ENCODE measurements at regions not wholly inside any gene's neighbourhood (a gene's known extent, or its start where the extent isn't known, plus 50 kb on each side); places are given as distances from the start of the nearest gene placed in this dataset.

- H3K27me3 ChIP-seq, result no peaks in the 10 kb centered on the region
- H3K4me1 ChIP-seq, result no peaks in the 10 kb centered on the region
- DNase-seq (ENCODE audit: low spot score), result no peak
- H3K27ac ChIP-seq, result no peak overlapping the region
- H3K4me3 ChIP-seq, result no peak overlapping the region
- H3K36me3 ChIP-seq, result no peaks in the 10 kb centered on the region
- TF ChIP-seq CTCF (IDR thresholded peaks at IDR 0.05), result no peak
- peaks cover 0 to 8% of the 10 kb centered on the region in 2 donors for H3K9me3 ChIP-seq
These were observed 161.2 kb downstream of the ENGASE start for GRCh38 chr17:79235808-79236207.

- Histone ChIP-seq H3K36me3 (no peaks in the 10 kb centered on the region), H3K4me1 (no peaks in the 10 kb centered on the region), H3K27me3 (no peaks in the 10 kb centered on the region), H3K9me3 (peaks cover 0 to 8% of the 10 kb centered on the region in 2 donors), H3K27ac (no peak overlapping the region), H3K4me3 (no peak overlapping the region)
- no peak for TF ChIP-seq CTCF (IDR thresholded peaks at IDR 0.05)
- no peak for DNase-seq (ENCODE audit: low spot score)
These were observed 159.4 kb downstream of the ENGASE start for GRCh38 chr17:79233916-79234551.

DNA sequence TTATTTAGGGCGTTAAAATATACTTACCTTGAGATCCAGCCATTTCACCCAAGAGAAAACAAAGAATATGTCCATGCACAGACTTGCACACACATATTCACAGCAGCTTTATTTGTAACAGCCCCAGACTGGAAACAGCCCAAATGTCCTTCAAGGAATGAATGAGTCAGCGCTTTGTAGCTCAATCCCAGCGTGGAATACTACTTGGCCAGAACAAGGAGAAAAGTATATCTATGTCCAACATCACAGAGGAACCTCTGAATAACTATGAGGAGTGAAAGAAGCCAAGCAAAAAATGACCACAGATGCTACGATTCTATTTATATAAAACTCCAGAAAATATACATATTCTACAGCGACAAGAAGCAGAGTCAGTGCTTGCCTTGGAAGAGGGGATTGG is 158.3 kb downstream of the ENGASE start:
- Histone ChIP-seq H3K4me3 (no peak overlapping the region), H3K36me3 (no peaks in the 10 kb centered on the region), H3K27me3 (no peaks in the 10 kb centered on the region), H3K27ac (no peak overlapping the region), H3K4me1 (no peaks in the 10 kb centered on the region), H3K9me3 (peaks cover 0 to 8% of the 10 kb centered on the region in 2 donors)
- no peak for DNase-seq (ENCODE audit: low spot score)
- TF ChIP-seq CTCF (IDR thresholded peaks at IDR 0.05), result no peak

GRCh38 chr17:79231766-79232287 is 157.2 kb downstream of the ENGASE start:
- Histone ChIP-seq H3K4me1 (no peaks in the 10 kb centered on the region), H3K4me3 (no peak overlapping the region), H3K27me3 (no peaks in the 10 kb centered on the region), H3K9me3 (peaks cover 0 to 8% of the 10 kb centered on the region in 2 donors), H3K36me3 (no peaks in the 10 kb centered on the region), H3K27ac (no peak overlapping the region)
- no peak for TF ChIP-seq CTCF (IDR thresholded peaks at IDR 0.05)
- no peak for DNase-seq (ENCODE audit: low spot score)

- H3K27ac ChIP-seq, result no peak overlapping the region
- H3K27me3 ChIP-seq, result no peaks in the 10 kb centered on the region
- H3K4me3 ChIP-seq, result no peak overlapping the region
- H3K4me1 ChIP-seq, result no peaks in the 10 kb centered on the region
- H3K36me3 ChIP-seq, result no peaks in the 10 kb centered on the region
- no peak for TF ChIP-seq CTCF (IDR thresholded peaks at IDR 0.05)
- no peak for DNase-seq (ENCODE audit: low spot score)
- peaks cover 0 to 8% of the 10 kb centered on the region in 2 donors for H3K9me3 ChIP-seq
These were observed 156.0 kb downstream of the ENGASE start for GRCh38 chr17:79230576-79230975.

DNA sequence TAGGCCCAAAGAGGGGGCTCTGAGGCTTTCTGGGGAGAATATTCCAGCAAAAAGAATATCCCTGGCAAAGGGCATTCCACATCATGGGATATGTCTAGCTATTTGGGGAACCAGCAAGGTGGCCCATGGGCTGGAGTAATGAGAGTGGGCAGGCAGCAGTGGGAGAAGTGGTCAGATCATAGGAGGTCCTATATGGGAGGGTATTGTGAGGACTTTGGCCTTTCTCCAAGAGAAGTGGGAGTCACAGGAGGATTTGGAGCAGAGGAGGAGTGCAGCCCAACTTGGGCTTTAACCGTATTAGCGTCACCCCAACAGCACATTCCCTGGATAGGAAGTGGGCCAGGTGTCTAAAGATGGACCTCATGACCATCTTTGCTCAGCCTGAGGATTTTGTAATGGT is 151.4 kb downstream of the ENGASE start:
- H3K27ac ChIP-seq, result no peak overlapping the region
- no peaks in the 10 kb centered on the region for H3K9me3 ChIP-seq
- H3K27me3 ChIP-seq, result peaks cover 0 to 8% of the 10 kb centered on the region in 2 donors
- no peak overlapping the region for H3K4me3 ChIP-seq
- peaks cover 0 to under 1% of the 10 kb centered on the region in 2 donors for H3K4me1 ChIP-seq
- DNase-seq (ENCODE audit: low spot score), result no peak
- H3K36me3 ChIP-seq, result no peaks in the 10 kb centered on the region
- no peak for TF ChIP-seq CTCF (IDR thresholded peaks at IDR 0.05)
